ENCODE measurements at regions not wholly inside any gene's neighbourhood (a gene's known extent, or its start where the extent isn't known, plus 50 kb on each side); places are given as distances from the start of the nearest gene placed in this dataset.
A peak's percentile ranks its signal among the peaks of the same experiment; 100 is the strongest.

- no peak for DNase-seq
Measured at GRCh38 chr1:239803781-239804180, 287.9 kb upstream of the FMN2 start.

GRCh38 chr1:239804266-239804665 lies 287.4 kb upstream of the FMN2 start:
- no peak for DNase-seq

- no peak for DNase-seq
Measured at GRCh38 chr1:239805042-239805441, 286.6 kb upstream of the FMN2 start.

GRCh38 chr1:239805851-239806772 lies 285.6 kb upstream of the FMN2 start:
- no peak for DNase-seq

- DNase-seq, result no peak
Measured at GRCh38 chr1:239806897-239807296, 284.8 kb upstream of the FMN2 start.

GRCh38 chr1:239807361-239807760 lies 284.3 kb upstream of the FMN2 start:
- no peak for DNase-seq

- no peak for DNase-seq
Measured at GRCh38 chr1:239810061-239810481, 281.6 kb upstream of the FMN2 start.

GRCh38 chr1:239811211-239811885 lies 280.3 kb upstream of the FMN2 start:
- DNase-seq, result peak in 1 of 2 donors; percentile 14

GRCh38 chr1:239812580-239812979 lies 279.1 kb upstream of the FMN2 start:
- DNase-seq, result no peak

- peak; percentile 20 to 28 for DNase-seq
Measured at GRCh38 chr1:239814306-239814881, 277.3 kb upstream of the FMN2 start.

- no peak for DNase-seq
Measured at GRCh38 chr1:239815074-239815473, 276.6 kb upstream of the FMN2 start.

- no peak for DNase-seq
Measured at GRCh38 chr1:239816081-239816782, 275.5 kb upstream of the FMN2 start.

- DNase-seq, result no peak
Measured at GRCh38 chr1:239817276-239817675, 274.4 kb upstream of the FMN2 start.

- no peak for DNase-seq
Measured at GRCh38 chr1:239817801-239818200, 273.9 kb upstream of the FMN2 start.

GRCh38 chr1:239819096-239819495 lies 272.6 kb upstream of the FMN2 start:
- no peak for DNase-seq

GRCh38 chr1:239819756-239820250 lies 271.9 kb upstream of the FMN2 start:
- no peak for DNase-seq

GRCh38 chr1:239823852-239824251 lies 267.8 kb upstream of the FMN2 start:
- DNase-seq, result no peak

- DNase-seq, result no peak
Measured at GRCh38 chr1:239826211-239826610, 265.5 kb upstream of the FMN2 start.

- no peak for DNase-seq
Measured at GRCh38 chr1:239826736-239827135, 264.9 kb upstream of the FMN2 start.

GRCh38 chr1:239829535-239829934 lies 262.1 kb upstream of the FMN2 start:
- DNase-seq, result no peak

- no peak for DNase-seq
Measured at GRCh38 chr1:239831577-239832355, 259.9 kb upstream of the FMN2 start.

- DNase-seq, result no peak
Measured at GRCh38 chr1:239833723-239834122, 258.0 kb upstream of the FMN2 start.

Measured in stimulated activated CD4-positive, alpha-beta T cell treated with anti-CD3 and anti-CD28 coated beads, Interleukin-2, amount 100 ng/mL, for 24 hours (primary cell).